HL-60 (cell line): ENCODE measurements at regions not wholly inside any gene's neighbourhood (a gene's known extent, or its start where the extent isn't known, plus 50 kb on each side); places are given as distances from the start of the nearest gene placed in this dataset.

Experiments used
- DNase-seq, 2 experiments: peaks; one replicate each; pipeline ENCODE4 v3.0.0-alpha.2; 2010 to 2020; ENCODE audit warnings: low read depth in 1 of 2, low spot score in 1 of 2
- H3K27ac ChIP-seq: fragments of 250-450 bp; sonication (Bioruptor Pico); replicated peaks from 2 replicates; pipeline ENCODE4 v1.5.1; 2020; ENCODE audit warnings: mild to moderate bottlenecking, moderate library complexity
- H3K27me3 ChIP-seq: fragments of 250-450 bp; sonication (Bioruptor Pico); 2 replicates; pipeline ENCODE4 v1.5.1; 2021; ENCODE audit warnings: mild to moderate bottlenecking, moderate library complexity; ENCODE audit not compliant: insufficient read depth, poor library complexity, severe bottlenecking
- H3K4me3 ChIP-seq: replicated peaks from 2 replicates; pipeline ENCODE4 v1.5.1; 2011; ENCODE audit warnings: mild to moderate bottlenecking, control low read depth, low read length; ENCODE audit not compliant: insufficient read depth
- CTCF ChIP-seq: IDR thresholded peaks from one replicate; pipeline ENCODE4 v1.5.1; 2011; ENCODE audit warnings: low read length, control low read depth, inconsistent platforms; ENCODE audit not compliant: insufficient read depth
- GABPA ChIP-seq: IDR thresholded peaks from 2 replicates; pipeline ENCODE4 v1.6.1; 2012; ENCODE audit warnings: low read depth
- POLR2AphosphoS5 ChIP-seq: IDR thresholded peaks from 2 replicates; pipeline ENCODE4 v1.6.1; 2012; ENCODE audit warnings: low read depth
- REST ChIP-seq: IDR thresholded peaks from 2 replicates; pipeline ENCODE4 v1.6.1; 2012; ENCODE audit warnings: low read depth; ENCODE audit not compliant: insufficient replicate concordance
- SPI1 ChIP-seq: IDR thresholded peaks from 2 replicates; pipeline ENCODE4 v1.6.1; 2012; ENCODE audit warnings: low read depth, mild to moderate bottlenecking, borderline replicate concordance

- no peak overlapping the region for H3K4me3 ChIP-seq
- no peak for TF ChIP-seq REST
- no peak for TF ChIP-seq GABPA
- no peak for TF ChIP-seq SPI1
- no peak for TF ChIP-seq CTCF
- TF ChIP-seq POLR2AphosphoS5: no peak
- no peak for DNase-seq
- no peaks in the 10 kb centered on the region for H3K27me3 ChIP-seq
- no peak overlapping the region for H3K27ac ChIP-seq
These were observed 222.8 kb downstream of the FAM170A start for GRCh38 chr5:119852140-119852539.

- Histone ChIP-seq H3K27ac (no peak overlapping the region), H3K27me3 (no peaks in the 10 kb centered on the region), H3K4me3 (no peak overlapping the region)
- no peak for TF ChIP-seq REST
- no peak for TF ChIP-seq SPI1
- TF ChIP-seq CTCF: no peak
- TF ChIP-seq GABPA: no peak
- no peak for TF ChIP-seq POLR2AphosphoS5
- DNase-seq: no peak
These were observed 231.1 kb downstream of the FAM170A start for GRCh38 chr5:119860463-119860862.

GRCh38 chr5:119862619-119863018 is 233.3 kb downstream of the FAM170A start:
- DNase-seq: no peak
- Histone ChIP-seq H3K4me3 (no peak overlapping the region), H3K27ac (no peak overlapping the region), H3K27me3 (no peaks in the 10 kb centered on the region)
- TF ChIP-seq CTCF (no peak), GABPA (no peak), POLR2AphosphoS5 (no peak)

- no peaks in the 10 kb centered on the region for H3K27me3 ChIP-seq
- H3K27ac ChIP-seq: no peak overlapping the region
- no peak for DNase-seq
- no peak for TF ChIP-seq REST
- TF ChIP-seq POLR2AphosphoS5: no peak
- TF ChIP-seq CTCF: no peak
- no peak for TF ChIP-seq GABPA
- H3K4me3 ChIP-seq: no peak overlapping the region
These were observed 234.9 kb downstream of the FAM170A start for GRCh38 chr5:119864286-119864685.
